ENCODE measurements at regions not wholly inside any gene's neighbourhood (a gene's known extent, or its start where the extent isn't known, plus 50 kb on each side); places are given as distances from the start of the nearest gene placed in this dataset.

DNA sequence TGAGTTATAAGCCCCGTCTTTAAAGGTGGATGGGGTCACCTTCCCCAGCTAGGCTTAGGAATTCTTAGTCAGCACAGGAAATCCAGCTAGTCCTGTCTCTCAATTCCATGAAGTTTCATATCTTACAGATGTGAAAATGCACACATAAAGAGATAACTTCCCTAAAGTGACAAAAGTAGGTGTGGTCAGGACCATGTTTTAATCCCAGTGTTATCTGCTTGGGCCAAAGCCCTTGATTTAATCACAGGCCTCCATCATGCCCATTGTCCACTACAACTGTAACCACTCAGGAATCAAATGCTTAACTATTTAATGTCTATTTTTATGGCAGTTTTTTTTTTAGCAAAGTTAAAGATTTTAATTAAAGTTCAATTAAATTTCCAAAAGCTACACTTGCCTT lies 194.4 kb upstream of the BTG1 start:
- DNase-seq = no peak

GRCh38 chr12:92339198-92339821 lies 193.7 kb upstream of the BTG1 start:
- no peak for DNase-seq

DNA sequence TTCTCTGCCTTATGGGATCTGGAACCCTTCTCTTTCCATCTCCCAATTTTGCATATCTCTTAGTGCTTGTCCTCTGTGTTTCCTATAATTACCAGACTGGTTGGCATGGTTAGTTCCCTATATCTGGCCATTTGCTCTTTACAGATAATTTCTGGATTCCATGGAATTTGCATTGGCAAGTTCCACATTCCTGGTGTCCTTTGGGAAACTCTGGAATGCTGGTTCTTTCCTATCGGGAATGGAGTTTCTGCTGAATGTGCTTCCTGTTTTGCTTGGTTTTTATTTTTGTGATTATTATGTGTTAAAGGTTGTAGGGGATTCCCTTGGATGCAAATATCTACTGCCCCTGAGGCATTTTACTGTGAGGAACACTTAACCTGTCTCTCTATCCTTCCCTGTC lies 193.0 kb upstream of the BTG1 start:
- DNase-seq = no peak

GRCh38 chr12:92338102-92338501 lies 192.5 kb upstream of the BTG1 start:
- DNase-seq = no peak

GRCh38 chr12:92337128-92337527 lies 191.5 kb upstream of the BTG1 start:
- no peak for DNase-seq

GRCh38 chr12:92336641-92337040 lies 191.0 kb upstream of the BTG1 start:
- DNase-seq = no peak

- no peak for DNase-seq
Measured at GRCh38 chr12:92335831-92336230, 190.2 kb upstream of the BTG1 start.

DNA sequence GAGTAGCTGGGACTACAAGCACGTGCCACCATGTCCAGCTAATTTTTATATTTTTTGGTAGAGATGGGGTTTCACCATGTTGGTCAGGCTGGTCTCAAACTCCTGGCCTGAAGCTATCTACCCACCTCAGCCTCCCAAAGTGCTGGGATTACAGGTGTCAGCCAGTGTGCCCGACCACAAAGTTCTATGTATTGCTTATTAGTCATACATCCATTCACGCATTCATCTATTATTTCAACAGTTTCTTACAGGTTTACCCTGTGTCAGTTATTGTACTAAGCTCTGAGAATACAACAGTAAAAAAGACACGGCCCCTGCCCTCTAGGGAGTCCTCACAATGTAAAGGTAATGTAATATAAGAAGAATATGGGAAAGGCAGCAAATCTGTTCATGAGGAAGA lies 188.9 kb upstream of the BTG1 start:
- no peak for DNase-seq

GRCh38 chr12:92332552-92332951 lies 186.9 kb upstream of the BTG1 start:
- no peak for DNase-seq

- DNase-seq = no peak
Measured at GRCh38 chr12:92331383-92331782, 185.7 kb upstream of the BTG1 start.

- DNase-seq = no peak
Measured at GRCh38 chr12:92330654-92331053, 185.0 kb upstream of the BTG1 start.

- no peak for DNase-seq
Measured at GRCh38 chr12:92326877-92327276, 181.2 kb upstream of the BTG1 start.

DNA sequence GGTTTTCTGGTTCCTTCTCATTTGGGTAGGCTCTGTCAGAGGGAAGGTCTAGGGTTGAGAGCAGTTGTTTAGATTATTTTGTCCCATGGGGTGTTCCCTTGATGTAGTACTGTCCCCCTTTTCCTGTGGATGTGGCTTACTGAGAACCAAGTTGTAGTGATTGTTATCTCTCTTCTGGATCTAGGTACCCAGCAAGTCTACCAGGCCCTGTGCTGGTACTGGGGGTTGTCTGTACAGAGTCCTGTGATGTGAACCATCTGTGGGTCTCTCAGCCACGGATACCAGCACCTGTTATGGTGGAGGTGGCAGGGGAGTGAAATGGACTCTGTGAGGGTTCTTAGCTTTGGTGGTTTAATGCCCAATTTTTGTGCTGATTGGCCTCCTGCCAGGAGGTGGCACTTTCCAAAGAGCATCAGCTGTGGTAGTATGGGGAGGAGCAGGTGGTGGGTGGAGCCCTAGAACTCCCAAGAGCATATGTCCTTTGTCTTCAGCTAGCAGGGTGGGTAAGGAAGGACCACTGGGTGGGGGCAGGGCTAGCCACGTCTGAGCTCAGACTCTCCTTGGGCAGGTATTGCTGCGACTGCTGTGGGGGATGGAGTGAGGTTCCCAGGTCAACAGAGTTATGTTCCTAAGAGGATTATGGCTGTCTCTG lies 179.3 kb upstream of the BTG1 start:
- no peak for DNase-seq

GRCh38 chr12:92312463-92312964 lies 166.9 kb upstream of the BTG1 start:
- DNase-seq = no peak

- no peak for DNase-seq
Measured at GRCh38 chr12:92304371-92305055, 158.9 kb upstream of the BTG1 start.

- DNase-seq = no peak
Measured at GRCh38 chr12:92302041-92302829, 156.6 kb upstream of the BTG1 start.

DNA sequence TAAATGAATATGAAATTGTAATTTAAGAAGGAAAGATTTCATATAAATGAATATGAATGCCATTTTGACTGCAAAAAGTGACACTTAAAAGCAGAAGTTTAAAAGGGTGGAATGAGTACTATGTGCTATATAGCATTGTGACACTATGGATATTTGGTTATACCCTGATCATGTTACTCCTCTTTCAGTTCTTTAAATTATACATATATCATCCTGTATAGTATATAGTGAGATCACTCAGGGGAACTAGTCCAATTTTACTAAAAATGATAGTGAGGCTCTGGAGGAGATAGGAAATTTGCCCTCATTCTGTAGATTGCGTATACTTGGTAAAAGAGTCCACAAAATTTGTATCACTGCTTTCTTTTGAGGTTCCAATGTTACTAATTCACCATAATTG lies 155.7 kb upstream of the BTG1 start:
- DNase-seq = no peak

DNA sequence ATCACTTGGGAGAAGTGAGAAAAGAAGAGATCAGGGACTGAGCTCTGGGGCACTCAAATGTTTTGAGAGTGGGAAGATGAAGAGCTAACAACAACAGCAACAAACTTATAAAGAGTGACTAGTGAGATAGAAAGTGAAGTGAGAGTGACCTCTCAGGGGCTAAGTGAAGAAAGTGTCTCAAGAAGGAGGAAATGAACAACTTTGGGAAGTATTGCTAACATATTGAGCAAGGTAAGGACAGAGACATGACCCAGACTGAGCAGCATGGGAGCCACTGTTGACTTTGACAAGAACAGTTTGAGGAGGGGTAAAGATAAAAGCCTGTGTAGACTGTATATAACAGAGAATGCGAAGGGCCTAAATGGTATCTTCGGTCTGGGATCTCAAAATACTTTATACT lies 155.1 kb upstream of the BTG1 start:
- DNase-seq = no peak

GRCh38 chr12:92299744-92300143 lies 154.1 kb upstream of the BTG1 start:
- DNase-seq = no peak

DNA sequence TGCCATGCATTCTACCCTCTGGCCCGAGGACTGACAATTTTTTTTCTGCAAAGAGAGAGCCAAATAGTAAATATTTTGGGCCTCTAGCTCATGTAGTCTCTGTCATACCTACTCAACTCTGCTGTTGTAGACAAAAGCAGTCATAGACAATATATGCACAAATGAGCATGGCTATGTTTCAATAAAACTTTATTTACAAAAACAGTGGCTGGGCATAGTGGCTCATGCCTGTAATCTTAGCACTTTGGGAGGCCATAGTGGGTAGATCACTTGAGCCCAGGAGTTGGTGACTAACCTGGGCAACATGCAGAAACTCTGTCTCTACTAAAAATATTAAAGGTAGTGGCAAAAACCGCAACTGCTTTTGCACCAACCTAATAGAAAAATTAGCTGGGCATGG lies 153.7 kb upstream of the BTG1 start:
- DNase-seq = no peak

DNA sequence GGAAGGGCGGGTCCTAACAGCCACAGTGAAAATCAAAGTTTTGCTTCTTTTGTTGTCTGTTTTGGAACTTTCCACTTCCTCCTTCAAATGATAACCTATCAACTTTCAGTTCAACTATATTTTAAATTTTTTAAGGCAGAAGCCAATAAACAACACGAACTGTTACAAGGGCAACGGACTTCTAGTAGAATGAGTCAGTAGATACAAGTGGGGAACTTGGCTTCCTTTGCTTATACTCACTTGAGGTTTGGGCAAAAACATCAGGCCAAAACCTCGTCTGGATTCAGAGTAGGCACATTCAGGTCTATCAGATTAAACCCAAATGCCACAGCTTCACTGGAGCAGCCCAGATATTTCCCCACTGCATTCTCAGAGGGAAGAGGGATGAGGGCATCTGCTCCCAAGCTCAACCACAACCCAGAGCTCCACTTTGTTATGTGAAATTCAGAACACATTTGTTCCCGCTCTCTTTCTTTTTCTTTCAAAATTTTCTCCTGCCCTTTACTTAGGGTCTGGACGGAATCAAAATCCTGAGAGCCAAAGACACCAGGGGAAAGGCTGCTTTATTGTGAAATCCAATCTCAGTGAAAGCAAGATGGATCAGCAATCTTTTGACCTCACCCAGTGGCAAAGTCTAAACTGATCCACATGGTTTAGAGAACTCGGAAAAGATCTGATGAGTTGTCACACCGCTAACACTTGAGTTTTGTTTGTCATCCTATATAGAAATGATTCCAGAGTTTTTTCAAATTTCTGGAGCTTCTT lies 152.5 kb upstream of the BTG1 start:
- DNase-seq = no peak

DNA sequence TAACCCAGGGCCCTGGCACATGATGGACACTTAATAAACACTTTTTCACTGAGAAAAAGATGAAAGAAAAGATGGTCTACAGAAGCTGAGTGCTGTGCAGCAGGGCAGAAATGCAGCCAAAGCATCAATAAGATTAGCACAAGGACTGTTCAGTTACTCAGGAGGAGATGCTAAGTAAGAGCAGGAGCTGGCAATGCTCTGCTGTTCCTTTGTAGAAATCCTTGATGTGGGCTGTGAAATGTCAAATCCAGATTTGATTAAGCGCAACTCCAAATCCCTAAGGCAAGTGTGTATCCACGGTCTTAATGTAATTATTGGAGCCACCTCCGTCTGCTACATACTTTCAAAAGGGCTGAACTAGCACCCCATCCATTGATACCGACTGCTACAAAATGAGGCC lies 151.8 kb upstream of the BTG1 start:
- no peak for DNase-seq

DNA sequence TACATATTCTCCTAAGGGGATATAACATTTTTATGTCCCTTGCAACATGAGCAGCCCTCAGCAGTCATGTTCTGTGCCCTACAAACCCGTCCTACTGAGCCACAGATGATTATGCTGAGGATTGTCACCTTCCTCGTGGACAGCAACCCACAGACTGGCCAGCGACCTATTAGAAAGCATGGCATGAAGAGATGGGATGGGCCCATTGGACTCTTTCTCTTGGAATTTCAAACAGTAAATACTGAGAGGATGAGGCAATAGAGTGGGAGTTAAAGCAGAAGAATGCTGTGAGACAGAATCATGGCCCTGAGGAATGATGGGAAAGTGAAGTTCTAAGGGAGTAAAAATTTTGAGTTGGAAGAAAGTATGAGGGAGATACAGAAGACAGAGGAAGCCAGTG lies 149.9 kb upstream of the BTG1 start:
- DNase-seq = no peak
